ENCODE measurements at regions not wholly inside any gene's neighbourhood (a gene's known extent, or its start where the extent isn't known, plus 50 kb on each side); places are given as distances from the start of the nearest gene placed in this dataset.
"Not testable (repeated sequence)": the region's sequence is repeated elsewhere in the genome, so short reads cannot be mapped to it uniquely, and the experiment has no call there.

GRCh38 chr1:148277865-148278279 is 125.8 kb upstream of the NBPF11 start:
- not testable (repeated sequence) for H3K4me3 ChIP-seq; H4K20me1 ChIP-seq (ENCODE audit: insufficient read depth, poor library complexity, severe bottlenecking); H2AFZ ChIP-seq; H3K9me2 ChIP-seq (replicated peaks; ENCODE audit: insufficient read depth); H3K79me2 ChIP-seq; DNase-seq (ENCODE audit: low spot score); H3K36me3 ChIP-seq (replicated peaks; ENCODE audit: insufficient read depth, low read depth); H3K27me3 ChIP-seq; H3K9me3 ChIP-seq (ENCODE audit: low read depth)
- Histone ChIP-seq H3K4me1 (ENCODE audit: insufficient read depth) (peaks cover 10% of the 10 kb centered on the region), H3K4me2 (peak overlapping the region; percentile 70), H3K27ac (peak overlapping the region; percentile 41)
- 41% methylated on average over 2 of the region's 2 CpGs for WGBS (ENCODE audit: low lambda C conversion rate, missing lambda C conversion rate)

GRCh38 chr1:148267066-148267465 is 115.0 kb upstream of the NBPF11 start:
- not testable (repeated sequence) for H3K27ac ChIP-seq; H3K79me2 ChIP-seq; H3K9me3 ChIP-seq (ENCODE audit: low read depth); H4K20me1 ChIP-seq (ENCODE audit: insufficient read depth, poor library complexity, severe bottlenecking); H3K4me2 ChIP-seq; H3K36me3 ChIP-seq (replicated peaks; ENCODE audit: insufficient read depth, low read depth); H3K9me2 ChIP-seq (replicated peaks; ENCODE audit: insufficient read depth); DNase-seq (ENCODE audit: low spot score); H3K4me1 ChIP-seq (ENCODE audit: insufficient read depth); H3K4me3 ChIP-seq; H2AFZ ChIP-seq; H3K27me3 ChIP-seq
- WGBS (ENCODE audit: low lambda C conversion rate, missing lambda C conversion rate) = 92% methylated on average over 2 of the region's 2 CpGs

- H3K4me3 ChIP-seq = peak overlapping the region; percentile 23
- H3K4me1 ChIP-seq (ENCODE audit: insufficient read depth) = peaks cover 3% of the 10 kb centered on the region
- peak; percentile 67 for DNase-seq (ENCODE audit: low spot score)
- H3K9me2 ChIP-seq (replicated peaks; ENCODE audit: insufficient read depth) = no peaks in the 10 kb centered on the region
- H3K79me2 ChIP-seq = no peaks in the 10 kb centered on the region
- no peaks in the 10 kb centered on the region for H4K20me1 ChIP-seq (ENCODE audit: insufficient read depth, poor library complexity, severe bottlenecking)
- H3K9me3 ChIP-seq (ENCODE audit: low read depth) = no peaks in the 10 kb centered on the region
- peak overlapping the region; percentile 86 for H3K4me2 ChIP-seq
- no peaks in the 10 kb centered on the region for H3K27me3 ChIP-seq
- WGBS (ENCODE audit: low lambda C conversion rate, missing lambda C conversion rate) = 16% methylated on average over 29 of the region's 29 CpGs
- H3K27ac ChIP-seq = peak overlapping the region; percentile 95
- TF ChIP-seq CTCF (IDR thresholded peaks at IDR 0.05; ENCODE audit: poor library complexity) = no peak
- TF ChIP-seq EZH2 (IDR thresholded peaks at IDR 0.05; ENCODE audit: borderline replicate concordance) = no peak
- TF ChIP-seq EZH2phosphoT487 (IDR thresholded peaks at IDR 0.05; ENCODE audit: low read depth, severe bottlenecking, unreplicated experiment) = no peak
- peak overlapping the region; percentile 81 for H2AFZ ChIP-seq
- no peaks in the 10 kb centered on the region for H3K36me3 ChIP-seq (replicated peaks; ENCODE audit: insufficient read depth, low read depth)
These were observed 112.5 kb upstream of the NBPF11 start for GRCh38 chr1:148264374-148265276.

- H3K4me1 ChIP-seq (ENCODE audit: insufficient read depth) = peaks cover 3% of the 10 kb centered on the region
- H3K9me2 ChIP-seq (replicated peaks; ENCODE audit: insufficient read depth) = no peaks in the 10 kb centered on the region
- peak overlapping the region; percentile 23 for H3K4me3 ChIP-seq
- TF ChIP-seq CTCF (IDR thresholded peaks at IDR 0.05; ENCODE audit: poor library complexity) (no peak), EZH2 (IDR thresholded peaks at IDR 0.05; ENCODE audit: borderline replicate concordance) (no peak), EZH2phosphoT487 (IDR thresholded peaks at IDR 0.05; ENCODE audit: low read depth, severe bottlenecking, unreplicated experiment) (no peak)
- no peaks in the 10 kb centered on the region for H3K27me3 ChIP-seq
- H3K4me2 ChIP-seq = peak overlapping the region; percentile 86
- DNase-seq (ENCODE audit: low spot score) = no peak
- no peaks in the 10 kb centered on the region for H3K9me3 ChIP-seq (ENCODE audit: low read depth)
- no peaks in the 10 kb centered on the region for H3K36me3 ChIP-seq (replicated peaks; ENCODE audit: insufficient read depth, low read depth)
- no peaks in the 10 kb centered on the region for H4K20me1 ChIP-seq (ENCODE audit: insufficient read depth, poor library complexity, severe bottlenecking)
- H3K27ac ChIP-seq = peak overlapping the region; percentile 95
- no peaks in the 10 kb centered on the region for H3K79me2 ChIP-seq
- H2AFZ ChIP-seq = peak overlapping the region; percentile 81
- WGBS (ENCODE audit: low lambda C conversion rate, missing lambda C conversion rate) = 2% methylated on average over 17 of the region's 17 CpGs
These were observed 111.8 kb upstream of the NBPF11 start for GRCh38 chr1:148263906-148264255.
